Astrocyte (in vitro differentiated cells and primary cell): ENCODE measurements at regions not wholly inside any gene's neighbourhood (a gene's known extent, or its start where the extent isn't known, plus 50 kb on each side); places are given as distances from the start of the nearest gene placed in this dataset.

Experiments
- CTCF ChIP-seq: IDR thresholded peaks from 2 replicates; pipeline ENCODE4 v1.5.1; 2011; ENCODE audit warnings: low read depth, mild to moderate bottlenecking, inconsistent platforms, low read length, moderate library complexity; ENCODE audit not compliant: insufficient read depth
- EZH2 ChIP-seq: IDR thresholded peaks from 2 replicates; pipeline ENCODE4 v1.6.1; 2012; ENCODE audit warnings: mild to moderate bottlenecking, low read length, inconsistent platforms; ENCODE audit not compliant: insufficient read depth

- TF ChIP-seq CTCF = no peak
- TF ChIP-seq EZH2 = no peak
These were observed 413.6 kb upstream of the TNC start for GRCh38 chr9:115531410-115532125.
